K562 (cell line): ENCODE measurements at regions not wholly inside any gene's neighbourhood (a gene's known extent, or its start where the extent isn't known, plus 50 kb on each side); places are given as distances from the start of the nearest gene placed in this dataset.
A peak's percentile ranks its signal among the peaks of the same experiment; 100 is the strongest.

Experiments used
- ATAC-seq: fragments of 200-7000 bp; cut with Tn5 transposase; 3 replicates; pipeline ENCODE4 v1.9.1; 2020; ENCODE audit warnings: moderate library complexity
- BruUV-seq: library from RNA; stranded (reverse); fragments of 400-500 nt; replicated peaks from 2 replicates; lab custom pipeline; 2021; lab: Mats Ljungman, UMichigan
- CTCF ChIA-PET: fragments of 300-600 bp; formaldehyde crosslinking; extraction: SDS; loops from one replicate; lab custom pipeline; 2021; ENCODE audit warnings: low intra/inter-chr PET ratio; lab: Yijun Ruan, JAX
- POLR2A ChIA-PET: fragments of 300-600, 350-650 bp; sonication (Branson Sonifier 250); formaldehyde crosslinking; extraction: SDS; loops from one replicate; lab custom pipeline; 2021; ENCODE audit warnings: antibody characterized with exemption, inconsistent platforms; lab: Yijun Ruan, JAX
- DNase-seq, 4 experiments: peaks; one replicate each; pipeline versions ENCODE4 v3.0.0 to v3.0.0-alpha.2; 2011 to 2018; ENCODE audit warnings: low spot score in 3 of 4, mixed read lengths in 3 of 4; ENCODE audit errors: extremely low read depth in 1 of 4
- FAIRE-seq: peaks from 2 replicates; lab custom pipeline; 2011; peaks lifted over from hg19 to GRCh38; lab: Jason Lieb, UNC
- H2AFZ ChIP-seq: 2 replicates; pipeline ENCODE4 v1.6.0; 2011; ENCODE audit warnings: low read depth, low read length, control low read depth, inconsistent platforms
- H3K27ac ChIP-seq: fragments of 200-600 bp; 3 replicates; pipeline ENCODE4 v1.8.0; 2011; ENCODE audit warnings: low read depth, mild to moderate bottlenecking, control low read depth, inconsistent platforms, low read length, moderate library complexity, mixed read lengths; ENCODE audit errors: extremely low read depth
- H3K27me3 ChIP-seq, 2 experiments: fragments of 300-600 bp in 1 of 2; 2 replicates in 1 of 2; 3 replicates in 1 of 2; pipeline versions ENCODE4 v1.6.0 to v1.8.0; 2011; ENCODE audit warnings: inconsistent platforms in 2 of 2, low read length in 2 of 2, mild to moderate bottlenecking in 1 of 2, mixed read lengths in 1 of 2, moderate library complexity in 1 of 2; ENCODE audit not compliant: control insufficient read depth in 2 of 2, insufficient read depth in 2 of 2
- H3K36me3 ChIP-seq: fragments of 300-600 bp; 3 replicates; pipeline ENCODE4 v1.8.0; 2011; ENCODE audit warnings: mild to moderate bottlenecking, low read length, inconsistent platforms; ENCODE audit not compliant: control insufficient read depth, insufficient read depth
- H3K4me1 ChIP-seq, 2 experiments: fragments of 200-600 bp in 1 of 2; replicated peaks in 1 of 2; 2 replicates in 1 of 2; 3 replicates in 1 of 2; pipeline versions ENCODE4 v1.5.1 to v1.8.0; 2011; ENCODE audit warnings: inconsistent platforms in 2 of 2, low read length in 2 of 2, mild to moderate bottlenecking in 1 of 2, mixed read lengths in 1 of 2, moderate library complexity in 1 of 2; ENCODE audit not compliant: control insufficient read depth in 2 of 2, insufficient read depth in 2 of 2
- H3K4me2 ChIP-seq: 2 replicates; pipeline ENCODE4 v1.6.1; 2011; ENCODE audit warnings: low read length, control low read depth, inconsistent platforms, mixed read lengths; ENCODE audit not compliant: insufficient read depth
- H3K4me3 ChIP-seq: fragments of 200-600 bp; sonication (generic), shearing (Covaris generic); 2 replicates; pipeline ENCODE4 v1.5.1; 2016; ENCODE audit warnings: control low read depth, inconsistent platforms
- H3K79me2 ChIP-seq: fragments of 200-600 bp; 3 replicates; pipeline ENCODE4 v1.8.0; 2011; ENCODE audit warnings: low read length, inconsistent platforms; ENCODE audit not compliant: control insufficient read depth, insufficient read depth
- H3K9ac ChIP-seq, 2 experiments: 2 replicates each; pipeline versions ENCODE4 v1.6.0 to v1.6.1; 2011; ENCODE audit warnings: low read depth in 2 of 2, low read length in 2 of 2, control low read depth in 1 of 2, inconsistent platforms in 1 of 2, mild to moderate bottlenecking in 1 of 2, mixed read lengths in 1 of 2; ENCODE audit not compliant: insufficient read depth in 1 of 2
- H3K9me1 ChIP-seq: one replicate; pipeline ENCODE4 v1.6.0; 2011; ENCODE audit warnings: inconsistent platforms, mild to moderate bottlenecking, low read length, moderate library complexity; ENCODE audit not compliant: control insufficient read depth, insufficient read depth
- H3K9me3 ChIP-seq: replicated peaks from 2 replicates; pipeline ENCODE4 v1.5.1; 2011; ENCODE audit warnings: low read depth, low read length, inconsistent platforms; ENCODE audit not compliant: control insufficient read depth, insufficient read depth
- H4K20me1 ChIP-seq: replicated peaks from 2 replicates; pipeline ENCODE4 v1.6.1; 2011; ENCODE audit warnings: low read length, inconsistent platforms, mixed read lengths; ENCODE audit not compliant: control insufficient read depth, insufficient read depth
- CTCF ChIP-seq, 3 experiments: IDR thresholded peaks in 2 of 3; conservative IDR thresholded peaks in 1 of 3; 2 replicates each; pipeline ENCODE4 v1.5.1; 2011 to 2012; ENCODE audit warnings: low read length in 3 of 3, mild to moderate bottlenecking in 3 of 3, control low read depth in 2 of 3, improper control_type of control experiment in 1 of 3, inconsistent platforms in 1 of 3, low read depth in 1 of 3, mixed read lengths in 1 of 3, moderate library complexity in 1 of 3; ENCODE audit not compliant: insufficient read depth in 2 of 3
- FOXK1 ChIP-seq: sonication (generic); formaldehyde crosslinking; IDR thresholded peaks from 2 replicates; pipeline ENCODE4 v1.8.0; 2022; ENCODE audit warnings: missing genetic modification reagents, mild to moderate bottlenecking, borderline replicate concordance
- IRF2 ChIP-seq: sonication (generic); formaldehyde crosslinking; IDR thresholded peaks from 2 replicates; pipeline ENCODE4 v1.8.1; 2022; ENCODE audit warnings: mild to moderate bottlenecking, missing genetic modification reagents
- JUN ChIP-seq, 2 experiments: sonication (generic) in 1 of 2; formaldehyde crosslinking in 1 of 2; IDR thresholded peaks; 2 replicates each; pipeline versions ENCODE4 v1.6.1 to v1.8.0; 2012 to 2022; ENCODE audit warnings: borderline replicate concordance in 2 of 2, mild to moderate bottlenecking in 2 of 2, improper control_type of control experiment in 1 of 2, low read depth in 1 of 2, low read length in 1 of 2, missing genetic modification reagents in 1 of 2
- NCOA4 ChIP-seq: fragments of 450-650 bp; IDR thresholded peaks from 2 replicates; pipeline ENCODE4 v1.6.1; 2018; ENCODE audit warnings: mild to moderate bottlenecking; ENCODE audit not compliant: partially characterized antibody
- NFE2L1 ChIP-seq: fragments of 450-650 bp; IDR thresholded peaks from 2 replicates; pipeline ENCODE4 v1.6.1; 2016; ENCODE audit warnings: missing genetic modification characterization, low read depth, mild to moderate bottlenecking, missing compliant biosample characterization, moderate library complexity, borderline replicate concordance
- RAD21 ChIP-seq, 2 experiments: fragments of 250-450 bp in 1 of 2; fragments of 450-650 bp in 1 of 2; sonication (Bioruptor Pico) in 1 of 2; formaldehyde crosslinking in 1 of 2; IDR thresholded peaks in 1 of 2; conservative IDR thresholded peaks in 1 of 2; 2 replicates each; pipeline versions ENCODE4 v1.4.0 to v1.8.0; 2020 to 2022; ENCODE audit warnings: mild to moderate bottlenecking in 2 of 2, moderate library complexity in 1 of 2
- TRIM24 ChIP-seq, 2 experiments: fragments of 450-650 bp; IDR thresholded peaks; 2 replicates each; pipeline ENCODE4 v1.6.1; 2016
- WGBS: fragments of 100-300 bp; shearing (Covaris generic); methylation state at CpG from one replicate; pipeline ENCODE4 v1.1.6; 2016; ENCODE audit warnings: low coverage, mixed read lengths; ENCODE audit not compliant: insufficient coverage; ENCODE audit errors: missing lambda C conversion rate; 5-methylcytosine and 5-hydroxymethylcytosine counted together
- in situ Hi-C: fragments of 300-500 bp; cut with MboI; formaldehyde crosslinking; loops from 4 replicates; pipeline ENCODE4 v1.15.0; 2018; ENCODE audit warnings: inconsistent platforms, mixed read lengths
- intact Hi-C: fragments of 100-400 bp; cut with micrococcal nuclease; formaldehyde crosslinking; loops from 2 replicates; pipeline ENCODE4 v1.14.2; 2022
- TF ChIP-seq, protein P1 (sequence below): sonication (generic); formaldehyde crosslinking; IDR thresholded peaks from 2 replicates; pipeline ENCODE4 v1.8.0; 2023; ENCODE audit warnings: mild to moderate bottlenecking, missing genetic modification reagents
- TF ChIP-seq, protein P2 (sequence below): fragments of 250-450 bp; sonication (Bioruptor Pico); IDR thresholded peaks from 2 replicates; pipeline ENCODE4 v1.4.0; 2020
- TF ChIP-seq, protein P3 (sequence below), 2 experiments: fragments of 450-650 bp; conservative IDR thresholded peaks; 2 replicates each; pipeline ENCODE4 v1.6.1; 2017; ENCODE audit warnings: mild to moderate bottlenecking in 2 of 2, moderate library complexity in 2 of 2
- TF ChIP-seq, protein P4 (sequence below): IDR thresholded peaks from 2 replicates; pipeline ENCODE4 v1.6.1; 2016; ENCODE audit warnings: missing genetic modification characterization, missing compliant biosample characterization

DNA sequence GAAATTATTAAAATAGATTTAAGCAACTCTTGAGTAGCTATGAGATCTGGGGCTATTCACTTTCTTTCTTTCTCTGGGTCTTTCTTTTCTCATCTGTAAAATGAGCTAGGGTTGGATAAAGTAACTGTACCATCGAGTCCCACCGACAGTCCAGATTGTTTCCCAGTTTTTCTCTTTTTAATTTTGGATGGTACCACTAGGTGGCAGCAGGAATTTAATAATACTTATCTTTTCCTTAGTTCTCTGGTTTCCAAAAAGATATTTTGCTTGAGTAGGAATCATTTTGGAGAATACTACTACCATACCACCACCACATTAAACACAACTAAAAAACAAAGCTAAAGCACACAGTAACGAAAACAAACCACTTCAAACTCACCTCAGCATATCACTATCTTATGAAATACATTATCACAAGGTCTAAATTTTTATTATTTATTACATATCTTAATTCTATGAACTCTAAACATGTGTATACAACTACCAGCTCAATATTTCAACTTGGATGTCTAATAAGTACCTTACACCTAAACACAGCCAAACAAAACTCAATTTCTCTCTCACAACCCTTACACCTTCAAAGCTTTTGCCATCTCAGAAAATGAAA, 584.0 kb downstream of the KCNA4 start:
- ATAC-seq (no peak), DNase-seq (peak; percentile 5 to 22 (median 8)), FAIRE-seq (peak; percentile 59)
- Histone ChIP-seq H3K4me1 (no peaks in the 10 kb centered on the region), H2AFZ (no peak overlapping the region), H3K9ac (no peak overlapping the region), H3K36me3 (no peaks in the 10 kb centered on the region), H3K27me3 (no peaks in the 10 kb centered on the region), H3K4me2 (no peak overlapping the region), H3K9me1 (no peaks in the 10 kb centered on the region), H4K20me1 (no peaks in the 10 kb centered on the region), H3K9me3 (no peaks in the 10 kb centered on the region), H3K27ac (no peak overlapping the region), H3K79me2 (no peaks in the 10 kb centered on the region), H3K4me3 (no peak overlapping the region)
- ChIA-PET CTCF (no interaction called here), POLR2A (interaction anchor here (0.7 kb wide), 1 partner anchor 894 kb away, joined by 3 read pairs; no protein-coding TSS in a partner anchor)
- BruUV-seq: no TSS peak
- TF ChIP-seq RAD21 (CRISPR knock-in tag; conservative IDR thresholded peaks at IDR 0.05 in 1 of 2, IDR thresholded peaks at IDR 0.05 in 1 of 2) (peak; percentile 8 to 45; a peak in 2 of 4 replicates), FOXK1 (CRISPR knock-in tag) (no peak), CTCF (IDR thresholded peaks at IDR 0.05 in 2 of 3, conservative IDR thresholded peaks at IDR 0.05 in 1 of 3; ENCODE audit: insufficient read depth in 2 of 3, low read depth in 1 of 3, low read length in 3 of 3) (peak in 2 of 3 experiments; percentile 28 to 43; a peak in 3 of 6 replicates), NCOA4 (no peak), JUN (IDR thresholded peaks at IDR 0.05; ENCODE audit: borderline replicate concordance, low read depth, low read length) (no peak), JUN (CRISPR knock-in tag; IDR thresholded peaks at IDR 0.05; ENCODE audit: borderline replicate concordance) (no peak), NFE2L1 (tag) (no peak), IRF2 (CRISPR knock-in tag) (no peak), TRIM24 (IDR thresholded peaks at IDR 0.05) (no peak)
- TF ChIP-seq, protein P1, sequence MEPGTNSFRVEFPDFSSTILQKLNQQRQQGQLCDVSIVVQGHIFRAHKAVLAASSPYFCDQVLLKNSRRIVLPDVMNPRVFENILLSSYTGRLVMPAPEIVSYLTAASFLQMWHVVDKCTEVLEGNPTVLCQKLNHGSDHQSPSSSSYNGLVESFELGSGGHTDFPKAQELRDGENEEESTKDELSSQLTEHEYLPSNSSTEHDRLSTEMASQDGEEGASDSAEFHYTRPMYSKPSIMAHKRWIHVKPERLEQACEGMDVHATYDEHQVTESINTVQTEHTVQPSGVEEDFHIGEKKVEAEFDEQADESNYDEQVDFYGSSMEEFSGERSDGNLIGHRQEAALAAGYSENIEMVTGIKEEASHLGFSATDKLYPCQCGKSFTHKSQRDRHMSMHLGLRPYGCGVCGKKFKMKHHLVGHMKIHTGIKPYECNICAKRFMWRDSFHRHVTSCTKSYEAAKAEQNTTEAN: no peak
- TF ChIP-seq, protein P2, sequence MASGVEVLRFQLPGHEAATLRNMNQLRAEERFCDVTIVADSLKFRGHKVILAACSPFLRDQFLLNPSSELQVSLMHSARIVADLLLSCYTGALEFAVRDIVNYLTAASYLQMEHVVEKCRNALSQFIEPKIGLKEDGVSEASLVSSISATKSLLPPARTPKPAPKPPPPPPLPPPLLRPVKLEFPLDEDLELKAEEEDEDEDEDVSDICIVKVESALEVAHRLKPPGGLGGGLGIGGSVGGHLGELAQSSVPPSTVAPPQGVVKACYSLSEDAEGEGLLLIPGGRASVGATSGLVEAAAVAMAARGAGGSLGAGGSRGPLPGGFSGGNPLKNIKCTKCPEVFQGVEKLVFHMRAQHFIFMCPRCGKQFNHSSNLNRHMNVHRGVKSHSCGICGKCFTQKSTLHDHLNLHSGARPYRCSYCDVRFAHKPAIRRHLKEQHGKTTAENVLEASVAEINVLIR: no peak
- TF ChIP-seq, protein P3, sequence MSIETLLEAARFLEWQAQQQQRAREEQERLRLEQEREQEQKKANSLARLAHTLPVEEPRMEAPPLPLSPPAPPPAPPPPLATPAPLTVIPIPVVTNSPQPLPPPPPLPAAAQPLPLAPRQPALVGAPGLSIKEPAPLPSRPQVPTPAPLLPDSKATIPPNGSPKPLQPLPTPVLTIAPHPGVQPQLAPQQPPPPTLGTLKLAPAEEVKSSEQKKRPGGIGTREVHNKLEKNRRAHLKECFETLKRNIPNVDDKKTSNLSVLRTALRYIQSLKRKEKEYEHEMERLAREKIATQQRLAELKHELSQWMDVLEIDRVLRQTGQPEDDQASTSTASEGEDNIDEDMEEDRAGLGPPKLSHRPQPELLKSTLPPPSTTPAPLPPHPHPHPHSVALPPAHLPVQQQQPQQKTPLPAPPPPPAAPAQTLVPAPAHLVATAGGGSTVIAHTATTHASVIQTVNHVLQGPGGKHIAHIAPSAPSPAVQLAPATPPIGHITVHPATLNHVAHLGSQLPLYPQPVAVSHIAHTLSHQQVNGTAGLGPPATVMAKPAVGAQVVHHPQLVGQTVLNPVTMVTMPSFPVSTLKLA (conservative IDR thresholded peaks at IDR 0.05): no peak
- TF ChIP-seq, protein P4, sequence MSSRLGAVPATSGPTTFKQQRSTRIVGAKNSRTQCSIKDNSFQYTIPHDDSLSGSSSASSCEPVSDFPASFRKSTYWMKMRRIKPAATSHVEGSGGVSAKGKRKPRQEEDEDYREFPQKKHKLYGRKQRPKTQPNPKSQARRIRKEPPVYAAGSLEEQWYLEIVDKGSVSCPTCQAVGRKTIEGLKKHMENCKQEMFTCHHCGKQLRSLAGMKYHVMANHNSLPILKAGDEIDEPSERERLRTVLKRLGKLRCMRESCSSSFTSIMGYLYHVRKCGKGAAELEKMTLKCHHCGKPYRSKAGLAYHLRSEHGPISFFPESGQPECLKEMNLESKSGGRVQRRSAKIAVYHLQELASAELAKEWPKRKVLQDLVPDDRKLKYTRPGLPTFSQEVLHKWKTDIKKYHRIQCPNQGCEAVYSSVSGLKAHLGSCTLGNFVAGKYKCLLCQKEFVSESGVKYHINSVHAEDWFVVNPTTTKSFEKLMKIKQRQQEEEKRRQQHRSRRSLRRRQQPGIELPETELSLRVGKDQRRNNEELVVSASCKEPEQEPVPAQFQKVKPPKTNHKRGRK (tag): no peak
- intact Hi-C loops (loop anchor here (10.0 kb wide), 2 partner anchors 902 to 1482 kb away; no protein-coding TSS in a partner anchor), in situ Hi-C loops (no loop called here)
- WGBS: 0% methylated on average over 3 of the region's 3 CpGs
